Stomach (tissue), 8 donors: ENCODE measurements at regions not wholly inside any gene's neighbourhood (a gene's known extent, or its start where the extent isn't known, plus 50 kb on each side); places are given as distances from the start of the nearest gene placed in this dataset.
A peak's percentile ranks its signal among the peaks of the same experiment; 100 is the strongest.

Experiments used
- DNase-seq, 2 donors: peaks; one replicate each; pipeline versions ENCODE4 v3.0.0 to v3.0.0-alpha.2; 2013 to 2019
- H3K27ac ChIP-seq, 5 donors: fragments of 200-600 bp in 4 of 5; sonication (generic) in 4 of 5; one replicate each; pipeline ENCODE4 v1.5.1; 2013 to 2019; ENCODE audit warnings: mild to moderate bottlenecking in 1 of 5, moderate library complexity in 1 of 5
- H3K27me3 ChIP-seq, 3 donors: fragments of 200-600 bp; sonication (generic); one replicate each; pipeline ENCODE4 v1.5.1; 2017 to 2019; ENCODE audit warnings: mixed run types in 1 of 3
- H3K36me3 ChIP-seq, 4 donors: fragments of 200-600 bp; sonication (generic); 1 replicate in 3 of 4; 2 replicates in 1 of 4; pipeline ENCODE4 v1.5.1; 2016 to 2019
- H3K4me1 ChIP-seq, 4 donors: fragments of 200-600 bp; sonication (generic); one replicate each; pipeline ENCODE4 v1.5.1; 2016 to 2019
- H3K4me3 ChIP-seq, 4 donors: fragments of 200-600 bp; sonication (generic) in 3 of 4; one replicate each; pipeline ENCODE4 v1.5.1; 2016 to 2019; ENCODE audit warnings: mild to moderate bottlenecking in 1 of 4
- H3K9me3 ChIP-seq, 4 donors: fragments of 200-600 bp; sonication (generic); one replicate each; pipeline ENCODE4 v1.5.1; 2016 to 2019
- CTCF ChIP-seq, 7 experiments: fragments of 450-650 bp in 4 of 7; fragments of 200-600 bp in 3 of 7; sonication (generic) in 3 of 7; IDR thresholded peaks; one replicate each; pipeline ENCODE4 v1.5.1; 2016 to 2019; ENCODE audit warnings: antibody characterized with exemption in 7 of 7, control low read depth in 2 of 7, mild to moderate bottlenecking in 1 of 7
- EP300 ChIP-seq: sonication (generic); formaldehyde crosslinking; IDR thresholded peaks from one replicate; pipeline ENCODE4 v1.6.1; 2017; ENCODE audit warnings: antibody characterized with exemption
- POLR2A ChIP-seq, 4 donors: fragments of 450-650 bp; IDR thresholded peaks; one replicate each; pipeline ENCODE4 v1.6.1; 2016; ENCODE audit warnings: antibody characterized with exemption in 4 of 4, control low read depth in 2 of 4, mild to moderate bottlenecking in 1 of 4, moderate library complexity in 1 of 4
- POLR2AphosphoS5 ChIP-seq, 3 donors: sonication (generic); formaldehyde crosslinking; IDR thresholded peaks; one replicate each; pipeline ENCODE4 v1.6.1; 2016; ENCODE audit warnings: antibody characterized with exemption in 3 of 3
- WGBS, 5 donors: extraction: QIAGEN DNeasy Blood & Tissue Kit in 3 of 5; methylation state at CpG; one replicate each; pipeline versions ENCODE4 v1.1.5 to v1.1.7; 2013 to 2018; 5-methylcytosine and 5-hydroxymethylcytosine counted together
- intact Hi-C: fragments of 100-400 bp; cut with DNase I; formaldehyde crosslinking; loops from one replicate; pipeline ENCODE4 v1.15.1; 2023; ENCODE audit warnings: low total_unique reads
- donor health status: healthy with polysubstance abuse.
- donor health status: Bipolar disorder and iron deficiency.
- donor health status: healthy.

- Histone ChIP-seq H3K9me3 (peaks cover 0 to 9% (median 8%) of the 10 kb centered on the region in 4 donors), H3K4me1 (no peaks in the 10 kb centered on the region), H3K27me3 (no peaks in the 10 kb centered on the region), H3K36me3 (no peaks in the 10 kb centered on the region), H3K27ac (no peak overlapping the region), H3K4me3 (no peak overlapping the region)
- WGBS, 5 donors = 81 to 92% (median 90%) methylated on average over 10 of the region's 10 CpGs
- intact Hi-C loops = no loop called here
- no peak for DNase-seq
- no peak for TF ChIP-seq POLR2AphosphoS5 (IDR thresholded peaks at IDR 0.05)
- TF ChIP-seq CTCF (IDR thresholded peaks at IDR 0.05) = no peak
- TF ChIP-seq EP300 = no peak
- TF ChIP-seq POLR2A (IDR thresholded peaks at IDR 0.05) = no peak
Observed at GRCh38 chr7:131122394-131122793, 205.3 kb upstream of the MKLN1 start.

GRCh38 chr7:131124001-131124629 is 203.6 kb upstream of the MKLN1 start:
- no peak overlapping the region for H3K4me3 ChIP-seq
- no peaks in the 10 kb centered on the region for H3K4me1 ChIP-seq
- no peaks in the 10 kb centered on the region for H3K27me3 ChIP-seq
- intact Hi-C loops = no loop called here
- H3K9me3 ChIP-seq = peaks cover 0 to 7% (median 6%) of the 10 kb centered on the region in 4 donors
- no peak overlapping the region for H3K27ac ChIP-seq
- no peaks in the 10 kb centered on the region for H3K36me3 ChIP-seq
- WGBS, 5 donors = 83 to 89% (median 86%) methylated on average over 4 of the region's 4 CpGs
- no peak for TF ChIP-seq POLR2A (IDR thresholded peaks at IDR 0.05)
- TF ChIP-seq EP300 = no peak
- no peak for TF ChIP-seq CTCF (IDR thresholded peaks at IDR 0.05)
- TF ChIP-seq POLR2AphosphoS5 (IDR thresholded peaks at IDR 0.05) = no peak
- peak in 1 of 2 donors; percentile 26 for DNase-seq

GRCh38 chr7:131124867-131125266 is 202.8 kb upstream of the MKLN1 start:
- 69 to 82% (median 76%) methylated on average over 3 of the region's 3 CpGs for WGBS, 5 donors
- H3K4me3 ChIP-seq = no peak overlapping the region
- H3K9me3 ChIP-seq = no peaks in the 10 kb centered on the region
- H3K27me3 ChIP-seq = no peaks in the 10 kb centered on the region
- intact Hi-C loops = no loop called here
- no peak for DNase-seq
- H3K36me3 ChIP-seq = no peaks in the 10 kb centered on the region
- H3K27ac ChIP-seq = no peak overlapping the region
- H3K4me1 ChIP-seq = no peaks in the 10 kb centered on the region
- no peak for TF ChIP-seq POLR2A (IDR thresholded peaks at IDR 0.05)
- no peak for TF ChIP-seq POLR2AphosphoS5 (IDR thresholded peaks at IDR 0.05)
- no peak for TF ChIP-seq EP300
- TF ChIP-seq CTCF (IDR thresholded peaks at IDR 0.05) = no peak

- intact Hi-C loops = no loop called here
- Histone ChIP-seq H3K4me3 (no peak overlapping the region), H3K4me1 (no peaks in the 10 kb centered on the region), H3K27ac (no peak overlapping the region), H3K9me3 (no peaks in the 10 kb centered on the region), H3K36me3 (no peaks in the 10 kb centered on the region), H3K27me3 (no peaks in the 10 kb centered on the region)
- TF ChIP-seq POLR2AphosphoS5 (IDR thresholded peaks at IDR 0.05) = no peak
- no peak for TF ChIP-seq CTCF (IDR thresholded peaks at IDR 0.05)
- no peak for TF ChIP-seq EP300
- TF ChIP-seq POLR2A (IDR thresholded peaks at IDR 0.05) = no peak
- no peak for DNase-seq
- WGBS, 5 donors = 54 to 76% (median 66%) methylated on average over 4 of the region's 4 CpGs
Observed at GRCh38 chr7:131130324-131130723, 197.4 kb upstream of the MKLN1 start.
